Mesodermal cell (in vitro differentiated cells): ENCODE measurements at regions not wholly inside any gene's neighbourhood (a gene's known extent, or its start where the extent isn't known, plus 50 kb on each side); places are given as distances from the start of the nearest gene placed in this dataset.

Experiments used
- H3K27ac ChIP-seq: 2 replicates; pipeline ENCODE4 v1.7.0; 2013; ENCODE audit warnings: mild to moderate bottlenecking, low read depth, low read length, moderate library complexity; ENCODE audit not compliant: severe bottlenecking
- H3K36me3 ChIP-seq: 2 replicates; pipeline ENCODE4 v1.7.1; 2013; ENCODE audit warnings: mild to moderate bottlenecking, low read length, moderate library complexity; ENCODE audit not compliant: control insufficient read depth, insufficient read depth
- H3K4me1 ChIP-seq: one replicate; pipeline ENCODE4 v1.7.1; 2013; ENCODE audit warnings: mild to moderate bottlenecking, low read length; ENCODE audit not compliant: insufficient read depth, control insufficient read depth, poor library complexity, severe bottlenecking
- H3K4me3 ChIP-seq: 2 replicates; pipeline ENCODE4 v1.7.0; 2013; ENCODE audit warnings: low read length, control low read depth, mild to moderate bottlenecking; ENCODE audit not compliant: insufficient read depth, poor library complexity, severe bottlenecking; ENCODE audit errors: extremely low read depth
- H3K9me3 ChIP-seq: 2 replicates; pipeline ENCODE4 v1.7.1; 2013; ENCODE audit warnings: mild to moderate bottlenecking, low read length, moderate library complexity; ENCODE audit not compliant: control insufficient read depth
- WGBS, 2 experiments: methylation state at CpG; one replicate each; pipeline ENCODE4 v1.1.5; 2013; ENCODE audit warnings: missing lambda C conversion rate in 2 of 2; ENCODE audit not compliant: insufficient coverage in 2 of 2; 5-methylcytosine and 5-hydroxymethylcytosine counted together

DNA sequence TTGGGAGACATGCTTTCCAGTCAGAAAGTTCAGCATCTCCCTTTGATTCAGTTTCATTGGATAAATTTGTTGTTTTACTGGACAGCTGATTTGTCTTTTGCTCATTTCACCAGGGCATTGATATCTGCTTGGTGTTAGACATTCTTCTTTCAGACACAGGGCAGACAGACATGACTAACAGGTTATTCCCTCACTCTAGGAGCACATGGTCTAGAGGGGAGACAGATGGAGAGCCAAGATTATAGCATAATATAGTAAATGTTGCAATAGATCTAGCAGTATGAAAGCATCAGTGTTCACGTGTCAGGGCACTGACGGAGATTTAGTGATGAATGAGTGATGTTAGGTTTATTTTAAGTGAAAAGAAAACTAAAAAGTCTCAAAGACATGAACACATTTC, 187.0 kb upstream of the CYRIA start:
- no CpG with 5 or more reads among the region's 2 CpGs for WGBS, 2 experiments
- Histone ChIP-seq H3K4me1 (no peaks in the 10 kb centered on the region), H3K36me3 (no peaks in the 10 kb centered on the region), H3K9me3 (no peaks in the 10 kb centered on the region), H3K27ac (no peak overlapping the region), H3K4me3 (no peak overlapping the region)

DNA sequence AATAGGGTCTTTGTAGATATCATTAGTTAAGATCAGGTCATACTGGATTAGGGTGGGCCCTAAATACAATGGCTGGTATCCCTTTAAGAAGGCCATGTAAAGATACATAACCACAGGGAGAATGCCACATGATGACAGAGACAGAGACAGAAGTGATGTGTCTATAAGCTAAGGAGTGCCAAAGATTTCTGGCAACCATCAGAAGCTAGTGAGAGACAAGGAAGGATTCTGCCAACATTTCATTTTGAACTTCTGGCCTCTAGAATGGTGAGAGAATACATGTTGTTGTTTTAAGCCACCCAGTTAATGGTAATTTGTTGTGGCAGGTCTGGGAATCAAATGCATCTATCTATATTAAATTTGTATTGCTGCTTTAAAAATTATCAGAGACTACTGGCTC, 185.5 kb upstream of the CYRIA start:
- Histone ChIP-seq H3K27ac (no peak overlapping the region), H3K4me1 (no peaks in the 10 kb centered on the region), H3K36me3 (no peaks in the 10 kb centered on the region), H3K9me3 (no peaks in the 10 kb centered on the region), H3K4me3 (no peak overlapping the region)

DNA sequence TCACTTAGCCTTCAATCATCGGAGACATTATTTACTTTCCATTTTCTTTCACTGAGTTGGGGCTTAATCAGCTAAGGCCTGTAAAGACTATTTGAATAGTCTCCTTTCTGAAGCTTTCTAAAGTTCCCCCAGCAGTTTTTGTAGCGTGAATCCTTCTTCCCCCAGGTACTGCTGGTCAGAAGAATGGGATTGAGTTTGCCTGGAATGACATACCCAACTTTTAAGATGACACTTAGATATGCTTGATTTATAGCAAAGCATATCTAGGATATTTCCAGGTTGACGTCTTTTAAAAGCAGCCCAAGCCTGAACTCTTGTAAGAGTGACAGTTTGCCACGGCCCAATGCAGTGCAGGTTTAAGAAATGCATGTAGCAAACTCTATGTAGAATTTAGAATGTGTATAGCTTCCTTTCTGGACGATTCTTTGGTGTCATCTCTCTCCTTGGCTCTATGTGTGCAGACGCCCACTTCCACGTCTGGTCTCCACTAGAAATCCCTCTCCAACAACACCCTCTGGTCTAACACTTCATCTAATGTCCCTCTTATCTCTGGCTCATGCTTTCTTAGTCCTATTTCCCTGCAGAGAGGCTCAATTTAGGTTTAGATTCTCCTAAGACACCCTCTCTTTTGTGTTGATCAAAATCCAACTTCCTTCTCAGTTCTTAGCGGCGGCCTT, 175.0 kb upstream of the CYRIA start:
- no peak overlapping the region for H3K4me3 ChIP-seq
- no peaks in the 10 kb centered on the region for H3K36me3 ChIP-seq
- H3K9me3 ChIP-seq, result no peaks in the 10 kb centered on the region
- H3K4me1 ChIP-seq, result no peaks in the 10 kb centered on the region
- H3K27ac ChIP-seq, result no peak overlapping the region
- WGBS, 2 experiments, result 90 to 100% methylated on average over 7 of the region's 9 CpGs

DNA sequence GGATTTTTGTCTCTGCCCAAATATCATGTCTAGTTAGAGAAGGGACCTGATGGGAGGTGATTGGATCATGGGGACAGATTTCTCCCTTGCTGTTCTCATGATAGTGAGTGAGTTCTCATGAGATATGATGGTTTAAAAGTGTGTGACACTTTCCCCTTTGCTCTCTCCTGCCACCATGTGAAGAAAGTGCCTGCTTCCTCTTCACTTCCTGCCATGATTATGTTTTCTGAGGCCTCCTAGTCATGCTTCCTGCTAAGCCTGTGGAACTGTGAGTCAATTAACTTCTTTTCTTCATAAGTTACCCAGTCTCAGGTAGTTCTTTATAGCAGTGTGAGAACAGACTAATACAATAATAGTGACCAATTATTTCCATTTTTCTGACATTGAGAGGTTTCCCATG, 167.3 kb upstream of the CYRIA start:
- no peak overlapping the region for H3K27ac ChIP-seq
- H3K4me1 ChIP-seq, result no peaks in the 10 kb centered on the region
- no peaks in the 10 kb centered on the region for H3K9me3 ChIP-seq
- no peaks in the 10 kb centered on the region for H3K36me3 ChIP-seq
- no peak overlapping the region for H3K4me3 ChIP-seq

DNA sequence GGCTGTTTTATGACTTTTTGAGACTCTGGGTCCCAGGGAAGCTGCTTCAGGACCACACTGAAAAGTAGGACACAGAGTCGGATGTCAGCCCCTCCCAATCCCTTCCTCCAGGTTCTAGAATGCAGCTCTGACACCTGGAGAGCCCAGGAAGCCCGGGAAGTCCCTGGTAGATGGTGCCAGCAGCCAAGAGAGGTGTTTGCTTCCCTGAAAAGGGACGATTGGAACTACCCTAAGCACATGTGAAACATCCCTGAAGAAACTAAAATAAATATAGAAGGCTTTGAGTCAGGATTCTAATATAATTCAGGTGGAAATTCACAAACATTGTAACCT, 163.2 kb upstream of the CYRIA start:
- WGBS, 2 experiments, result no CpG with 5 or more reads among the region's 3 CpGs
- no peak overlapping the region for H3K4me3 ChIP-seq
- no peaks in the 10 kb centered on the region for H3K9me3 ChIP-seq
- H3K36me3 ChIP-seq, result no peaks in the 10 kb centered on the region
- no peaks in the 10 kb centered on the region for H3K4me1 ChIP-seq
- H3K27ac ChIP-seq, result no peak overlapping the region

DNA sequence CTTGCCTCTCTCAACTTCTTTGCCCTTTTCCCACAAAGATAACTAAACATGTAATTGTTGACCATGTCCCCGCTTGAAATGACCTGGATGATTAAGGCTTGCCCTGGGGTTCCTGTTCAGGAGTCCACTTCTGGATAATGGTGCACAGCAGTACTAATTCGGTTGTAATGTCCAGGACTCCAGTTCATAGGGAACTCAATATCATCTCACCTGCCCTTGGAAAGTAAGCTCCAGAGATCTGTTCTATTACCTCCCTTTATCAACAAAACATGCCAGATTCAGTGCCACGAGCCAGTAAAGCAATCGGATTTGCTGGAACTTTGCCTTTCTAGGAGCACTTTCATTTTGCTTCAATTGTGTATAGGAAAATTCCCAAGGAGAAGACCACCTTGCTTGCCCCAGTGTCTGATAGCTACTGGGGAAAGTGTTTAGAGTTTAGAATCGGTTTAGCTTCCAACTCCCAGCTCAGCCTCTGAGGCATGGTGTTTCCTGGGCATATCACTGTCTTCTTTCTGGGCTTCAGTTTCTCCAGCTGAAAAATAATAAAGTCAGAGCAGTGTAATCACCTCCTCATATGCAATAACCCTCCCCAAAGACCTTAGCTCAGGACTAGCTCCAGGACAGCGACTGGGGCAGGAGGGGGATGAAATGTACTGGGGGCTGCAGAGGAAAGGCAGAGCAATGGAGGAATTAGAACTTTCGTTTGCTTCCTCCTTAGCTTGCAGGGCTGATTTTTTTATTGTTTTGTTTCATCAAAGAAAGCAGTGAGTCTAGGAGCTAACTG, 162.6 kb upstream of the CYRIA start:
- H3K4me1 ChIP-seq, result no peaks in the 10 kb centered on the region
- WGBS, 2 experiments, result 94 to 95% methylated on average over 4 to 6 of the region's 7 CpGs

DNA sequence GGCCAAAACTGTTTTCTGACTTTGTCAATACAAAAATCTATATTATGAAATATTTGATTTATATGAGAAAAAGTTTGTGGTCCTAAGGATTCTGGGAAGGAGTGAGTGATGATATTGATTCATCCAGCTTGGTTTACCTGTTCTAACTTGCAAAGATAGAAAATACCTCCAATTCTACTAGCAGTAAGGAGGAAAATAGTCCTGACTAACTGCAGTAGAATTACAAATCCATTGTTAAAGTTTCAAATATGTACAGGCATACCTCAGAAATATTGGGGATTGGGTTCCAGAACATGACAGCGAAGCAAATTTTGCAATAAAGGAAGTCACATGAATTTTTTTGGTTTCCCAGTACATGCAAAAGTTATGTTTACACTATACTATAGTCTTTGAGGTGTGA, 158.8 kb upstream of the CYRIA start:
- Histone ChIP-seq H3K36me3 (no peaks in the 10 kb centered on the region), H3K27ac (no peak overlapping the region), H3K4me3 (no peak overlapping the region), H3K9me3 (no peaks in the 10 kb centered on the region), H3K4me1 (no peaks in the 10 kb centered on the region)
- WGBS, 2 experiments, result 100% methylated on average over 1 of the region's 1 CpG; no CpG with 5 or more reads in 1 of the 2 experiments

More for the DNA sequence above, 162.6 kb upstream of the CYRIA start:
- no peaks in the 10 kb centered on the region for H3K36me3 ChIP-seq
- no peak overlapping the region for H3K4me3 ChIP-seq
- no peaks in the 10 kb centered on the region for H3K9me3 ChIP-seq
- no peak overlapping the region for H3K27ac ChIP-seq

DNA sequence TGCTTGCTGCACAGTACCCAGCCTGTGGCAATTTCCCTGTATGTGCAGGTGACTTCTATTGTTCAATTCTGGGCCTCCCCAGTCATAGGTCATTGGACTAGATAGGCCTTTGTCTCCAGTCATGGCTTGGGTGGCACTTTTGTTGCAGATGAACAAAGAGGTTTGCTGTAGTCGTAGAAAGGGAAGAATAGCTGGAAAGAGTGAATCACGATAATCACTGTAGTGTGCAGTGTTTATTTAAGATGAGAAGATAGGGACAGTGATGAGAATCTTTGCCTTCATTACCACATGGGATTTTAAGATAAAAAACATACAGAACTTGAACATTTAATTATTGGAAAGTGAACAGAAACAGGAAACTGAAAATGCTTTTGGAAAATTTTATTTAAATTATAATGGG, 156.1 kb upstream of the CYRIA start:
- Histone ChIP-seq H3K4me3 (no peak overlapping the region), H3K36me3 (no peaks in the 10 kb centered on the region), H3K27ac (no peak overlapping the region), H3K4me1 (no peaks in the 10 kb centered on the region), H3K9me3 (no peaks in the 10 kb centered on the region)
- 80% methylated on average over 2 of the region's 2 CpGs; no CpG with 5 or more reads in 1 of the 2 experiments for WGBS, 2 experiments

DNA sequence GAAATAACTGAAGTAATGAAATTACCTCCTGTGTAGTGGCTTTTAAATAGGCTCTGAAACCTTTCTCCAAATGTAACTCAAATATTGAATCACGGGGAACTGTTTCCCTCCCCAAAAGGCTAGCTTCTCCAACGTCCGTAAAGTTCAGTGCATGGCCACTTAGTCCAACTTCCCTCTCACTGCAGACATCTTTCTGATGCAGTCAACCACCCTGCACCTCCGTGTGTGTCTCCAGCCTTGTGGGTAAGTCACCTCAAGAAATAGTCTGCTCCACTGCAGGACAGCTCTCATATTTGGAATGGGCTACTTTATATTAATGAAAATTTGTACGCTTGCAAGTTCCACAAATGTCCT, 152.5 kb upstream of the CYRIA start:
- no peaks in the 10 kb centered on the region for H3K9me3 ChIP-seq
- H3K4me3 ChIP-seq, result no peak overlapping the region
- WGBS, 2 experiments, result 89 to 100% methylated on average over 3 to 4 of the region's 5 CpGs
- no peaks in the 10 kb centered on the region for H3K4me1 ChIP-seq
- H3K36me3 ChIP-seq, result no peaks in the 10 kb centered on the region
- H3K27ac ChIP-seq, result no peak overlapping the region

DNA sequence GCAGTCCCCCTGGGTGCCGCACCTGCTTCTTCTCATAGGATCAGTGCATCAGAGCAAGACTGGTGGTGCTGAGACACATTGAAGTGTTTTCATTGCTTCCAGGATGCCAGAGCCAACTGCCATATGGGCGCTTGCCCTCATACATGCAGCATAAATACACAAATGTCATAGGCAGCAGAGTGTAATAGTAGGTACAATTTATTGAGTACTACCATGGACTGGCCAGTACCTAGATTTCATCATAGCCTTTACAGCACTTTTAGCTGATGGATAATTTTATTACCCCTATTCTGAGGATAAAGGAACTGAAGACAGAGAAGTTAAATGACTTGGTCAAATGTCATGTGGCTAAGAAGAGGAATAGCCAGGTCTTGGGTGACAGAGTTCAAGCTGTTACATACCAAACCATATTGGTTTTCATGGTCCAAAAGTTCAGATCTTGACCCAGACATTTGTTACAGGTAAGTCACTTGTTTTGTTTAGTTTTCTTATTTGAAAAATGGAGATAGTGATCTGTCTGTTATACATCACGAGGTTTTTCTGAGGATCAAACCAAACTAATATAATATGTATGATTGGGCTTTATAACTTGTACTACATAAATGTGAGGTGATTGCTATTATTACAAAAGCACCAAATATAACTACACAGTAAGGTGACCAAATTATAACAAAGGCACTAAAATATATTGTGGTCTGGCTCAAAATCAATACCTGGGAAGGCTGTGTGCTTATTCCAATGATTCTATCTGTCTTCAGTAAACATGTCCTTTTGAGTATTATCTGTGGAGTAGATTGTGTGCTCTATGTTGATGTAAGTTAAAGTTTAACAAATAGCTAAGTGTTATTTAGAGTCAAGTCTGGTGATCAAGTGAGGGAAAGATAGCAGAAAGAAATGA, 151.9 kb upstream of the CYRIA start:
- no peaks in the 10 kb centered on the region for H3K4me1 ChIP-seq
- no peak overlapping the region for H3K27ac ChIP-seq
- no peak overlapping the region for H3K4me3 ChIP-seq
- 80% methylated on average over 1 of the region's 3 CpGs; no CpG with 5 or more reads in 1 of the 2 experiments for WGBS, 2 experiments
- H3K36me3 ChIP-seq, result no peaks in the 10 kb centered on the region
- H3K9me3 ChIP-seq, result no peaks in the 10 kb centered on the region

DNA sequence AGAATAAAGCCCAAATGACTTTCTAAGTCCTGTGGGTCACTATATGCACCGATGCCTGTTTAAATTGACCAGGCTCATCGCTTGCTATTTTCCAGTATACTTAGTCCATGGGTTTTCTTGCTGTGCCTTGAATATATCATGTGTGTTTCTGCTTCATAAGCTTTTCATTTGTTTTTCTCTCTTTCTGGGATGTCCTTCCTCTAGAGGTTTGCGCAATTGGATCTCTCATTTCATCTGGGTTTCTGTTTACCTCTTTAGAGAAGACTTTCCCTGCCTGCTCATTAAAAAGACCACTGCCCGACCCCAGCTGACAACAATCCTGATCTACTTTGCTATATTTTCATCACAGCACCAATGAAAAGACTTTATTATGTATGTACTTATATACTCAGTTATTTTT, 150.9 kb upstream of the CYRIA start:
- no peak overlapping the region for H3K4me3 ChIP-seq

More for the DNA sequence above, 150.9 kb upstream of the CYRIA start:
- no peaks in the 10 kb centered on the region for H3K4me1 ChIP-seq
- no peaks in the 10 kb centered on the region for H3K36me3 ChIP-seq
- 86 to 100% methylated on average over 2 to 3 of the region's 4 CpGs for WGBS, 2 experiments
- no peaks in the 10 kb centered on the region for H3K9me3 ChIP-seq
- H3K27ac ChIP-seq, result no peak overlapping the region
